GM21526 (cell line): ENCODE measurements at regions not wholly inside any gene's neighbourhood (a gene's known extent, or its start where the extent isn't known, plus 50 kb on each side); places are given as distances from the start of the nearest gene placed in this dataset.
A peak's percentile ranks its signal among the peaks of the same experiment; 100 is the strongest.

Experiments used
- ATAC-seq: cut with Tn5 transposase; IDR thresholded peaks from one replicate; pipeline ENCODE4 v1.9.1; 2021; ENCODE audit warnings: moderate library complexity; ENCODE audit not compliant: unreplicated experiment, low FRiP score

GRCh38 chr14:66046035-66046434, 440.1 kb upstream of the CCDC196 start:
- ATAC-seq, result no peak

GRCh38 chr14:66046591-66046990, 439.6 kb upstream of the CCDC196 start:
- no peak for ATAC-seq

GRCh38 chr14:66056268-66056907, 429.8 kb upstream of the CCDC196 start:
- ATAC-seq, result no peak

- no peak for ATAC-seq
Observed at GRCh38 chr14:66056926-66057552, 429.1 kb upstream of the CCDC196 start.

GRCh38 chr14:66065188-66065587, 421.0 kb upstream of the CCDC196 start:
- no peak for ATAC-seq

- ATAC-seq, result no peak
Observed at GRCh38 chr14:66066981-66067776, 419.0 kb upstream of the CCDC196 start.

- no peak for ATAC-seq
Observed at GRCh38 chr14:66069036-66069435, 417.1 kb upstream of the CCDC196 start.

- no peak for ATAC-seq
Observed at GRCh38 chr14:66069830-66070541, 416.2 kb upstream of the CCDC196 start.

- ATAC-seq, result peak; percentile 69
Observed at GRCh38 chr14:66070542-66071319, 415.4 kb upstream of the CCDC196 start.

- ATAC-seq, result no peak
Observed at GRCh38 chr14:66072190-66073084, 413.7 kb upstream of the CCDC196 start.

GRCh38 chr14:66074537-66074936, 411.6 kb upstream of the CCDC196 start:
- ATAC-seq, result no peak

- ATAC-seq, result no peak
Observed at GRCh38 chr14:66076176-66076575, 410.0 kb upstream of the CCDC196 start.

- no peak for ATAC-seq
Observed at GRCh38 chr14:66078006-66078405, 408.2 kb upstream of the CCDC196 start.

GRCh38 chr14:66081594-66082376, 404.4 kb upstream of the CCDC196 start:
- ATAC-seq, result no peak

- no peak for ATAC-seq
Observed at GRCh38 chr14:66085224-66085623, 400.9 kb upstream of the CCDC196 start.

- no peak for ATAC-seq
Observed at GRCh38 chr14:66085665-66086064, 400.5 kb upstream of the CCDC196 start.

- no peak for ATAC-seq
Observed at GRCh38 chr14:66087231-66087630, 398.9 kb upstream of the CCDC196 start.

- ATAC-seq, result no peak
Observed at GRCh38 chr14:66088656-66089055, 397.5 kb upstream of the CCDC196 start.

- ATAC-seq, result no peak
Observed at GRCh38 chr14:66092206-66092605, 394.0 kb upstream of the CCDC196 start.
